Kidney (tissue), 13 donors: ENCODE measurements at regions not wholly inside any gene's neighbourhood (a gene's known extent, or its start where the extent isn't known, plus 50 kb on each side); places are given as distances from the start of the nearest gene placed in this dataset.

Experiments
- DNase-seq, 5 donors: peaks; one replicate each; pipeline ENCODE4 v3.0.0-alpha.2; 2013 to 2020
- FAIRE-seq: peaks from 2 replicates; lab custom pipeline; 2012; peaks lifted over from hg19 to GRCh38; lab: Jason Lieb, UNC
- H3K27ac ChIP-seq, 2 donors: one replicate each; pipeline ENCODE4 v1.7.0; 2013; ENCODE audit warnings: low read depth in 2 of 2, low read length in 2 of 2, inconsistent platforms in 1 of 2
- H3K27me3 ChIP-seq: one replicate; pipeline ENCODE4 v1.7.1; 2013; ENCODE audit warnings: low read length, inconsistent platforms; ENCODE audit not compliant: control insufficient read depth, insufficient read depth
- H3K36me3 ChIP-seq, 3 donors: one replicate each; pipeline versions ENCODE4 v1.7.0 to v1.7.1; 2013; ENCODE audit warnings: low read length in 3 of 3, control low read depth in 1 of 3, inconsistent platforms in 1 of 3; ENCODE audit not compliant: insufficient read depth in 3 of 3, control insufficient read depth in 2 of 3
- H3K4me1 ChIP-seq, 3 donors: one replicate each; pipeline versions ENCODE4 v1.7.0 to v1.7.1; 2013; ENCODE audit warnings: low read length in 3 of 3, inconsistent platforms in 1 of 3, low read depth in 1 of 3; ENCODE audit not compliant: control insufficient read depth in 2 of 3, insufficient read depth in 2 of 3
- H3K4me3 ChIP-seq, 3 donors: one replicate each; pipeline versions ENCODE4 v1.7.0 to v1.8.1; 2013; ENCODE audit warnings: low read length in 3 of 3, control low read depth in 1 of 3, inconsistent platforms in 1 of 3
- H3K9ac ChIP-seq, 3 donors: one replicate each; pipeline versions ENCODE4 v1.7.0 to v1.7.1; 2013; ENCODE audit warnings: low read length in 3 of 3, control low read depth in 1 of 3, inconsistent platforms in 1 of 3
- H3K9me3 ChIP-seq, 3 donors: one replicate each; pipeline versions ENCODE4 v1.7.0 to v1.7.1; 2013; ENCODE audit warnings: low read length in 3 of 3, control low read depth in 1 of 3, inconsistent platforms in 1 of 3; ENCODE audit not compliant: control insufficient read depth in 2 of 3, insufficient read depth in 1 of 3
- CTCF ChIP-seq: IDR thresholded peaks from 3 replicates; pipeline ENCODE4 v1.5.1; 2012; ENCODE audit warnings: mild to moderate bottlenecking, moderate library complexity, borderline replicate concordance; ENCODE audit not compliant: insufficient read depth; ENCODE audit errors: extremely low read depth
- intact Hi-C: fragments of 100-400 bp; cut with DNase I; formaldehyde crosslinking; loops from one replicate; pipeline ENCODE4 v1.11.1; 2022
- donor health status: control.
- donor health status: control.
- donor health status: control.
- donor health status: control.
- donor health status: control.
- donor health status: DM: yes; HTN: yes; CAD: no.
- donor health status: Normal renal cell carcinoma (clear cell type).

- no peaks in the 10 kb centered on the region for H3K9me3 ChIP-seq
- H3K27ac ChIP-seq: no peak overlapping the region
- intact Hi-C loops: no loop called here
- no peaks in the 10 kb centered on the region for H3K27me3 ChIP-seq
- no peak for DNase-seq
- no peak overlapping the region for H3K9ac ChIP-seq
- no peaks in the 10 kb centered on the region for H3K36me3 ChIP-seq
- H3K4me1 ChIP-seq: no peaks in the 10 kb centered on the region
- TF ChIP-seq CTCF: no peak
- FAIRE-seq: no peak
- H3K4me3 ChIP-seq: no peak overlapping the region
Observed at GRCh38 chr16:65386672-65387071, 264.8 kb upstream of the CDH11 start.

DNA sequence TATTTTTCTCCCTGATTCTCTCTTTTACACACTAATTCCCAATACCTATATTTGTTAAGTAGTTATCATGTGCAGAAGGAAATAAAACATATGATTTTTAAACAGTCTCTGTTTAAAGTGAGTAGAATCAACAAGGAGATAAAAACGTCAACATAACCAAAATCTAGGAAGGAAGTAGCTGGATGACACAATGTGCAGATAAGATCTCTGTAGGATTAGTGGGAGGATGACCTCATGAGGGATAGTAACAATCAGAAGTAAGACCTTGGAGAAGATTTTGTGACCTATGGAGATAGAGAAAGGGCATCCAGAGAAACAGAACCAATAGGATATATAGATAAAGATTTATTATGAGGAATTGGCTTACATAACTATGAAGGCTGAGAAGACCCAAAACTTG is 262.6 kb upstream of the CDH11 start:
- Histone ChIP-seq H3K9ac (no peak overlapping the region), H3K36me3 (no peaks in the 10 kb centered on the region), H3K4me1 (no peaks in the 10 kb centered on the region), H3K27me3 (no peaks in the 10 kb centered on the region), H3K4me3 (no peak overlapping the region), H3K9me3 (no peaks in the 10 kb centered on the region), H3K27ac (no peak overlapping the region)
- no peak for TF ChIP-seq CTCF
- intact Hi-C loops: no loop called here
- no peak for FAIRE-seq
- DNase-seq: no peak

- Histone ChIP-seq H3K27me3 (no peaks in the 10 kb centered on the region), H3K9me3 (no peaks in the 10 kb centered on the region), H3K4me1 (no peaks in the 10 kb centered on the region), H3K4me3 (no peak overlapping the region), H3K9ac (no peak overlapping the region), H3K27ac (no peak overlapping the region), H3K36me3 (no peaks in the 10 kb centered on the region)
- FAIRE-seq (no peak), DNase-seq (no peak)
- no peak for TF ChIP-seq CTCF
- intact Hi-C loops: no loop called here
Observed at GRCh38 chr16:65377195-65377594, 255.3 kb upstream of the CDH11 start.

GRCh38 chr16:65376601-65377000 is 254.7 kb upstream of the CDH11 start:
- no peaks in the 10 kb centered on the region for H3K27me3 ChIP-seq
- FAIRE-seq (no peak), DNase-seq (no peak)
- no peak overlapping the region for H3K9ac ChIP-seq
- H3K36me3 ChIP-seq: no peaks in the 10 kb centered on the region
- no peak for TF ChIP-seq CTCF
- intact Hi-C loops: no loop called here
- H3K4me1 ChIP-seq: no peaks in the 10 kb centered on the region
- H3K9me3 ChIP-seq: no peaks in the 10 kb centered on the region
- H3K27ac ChIP-seq: no peak overlapping the region
- no peak overlapping the region for H3K4me3 ChIP-seq
